ENCODE measurements at regions not wholly inside any gene's neighbourhood (a gene's known extent, or its start where the extent isn't known, plus 50 kb on each side); places are given as distances from the start of the nearest gene placed in this dataset.
"Not testable (repeated sequence)": the region's sequence is repeated elsewhere in the genome, so short reads cannot be mapped to it uniquely, and the experiment has no call there.

DNA sequence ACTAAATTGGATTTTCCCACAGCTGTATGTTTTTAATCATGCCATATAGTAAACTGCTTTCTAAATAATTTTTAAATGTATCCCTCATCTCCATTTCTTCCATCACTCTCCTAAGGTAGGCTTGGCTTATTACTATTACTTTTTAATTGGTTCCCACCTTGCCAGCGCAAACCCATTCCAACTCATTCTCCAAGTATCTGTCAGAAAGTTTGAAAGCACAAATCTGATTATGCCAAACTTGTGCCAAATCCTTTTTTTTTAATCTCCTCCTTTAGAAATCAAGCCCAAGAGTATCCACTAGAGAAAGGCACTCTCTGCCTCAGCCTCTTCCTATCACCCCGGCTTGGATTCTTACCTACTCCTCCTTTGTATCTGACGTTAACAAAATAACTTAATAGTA, 784.5 kb downstream of the TBL1XR1 start:
- DNase-seq = no peak

DNA sequence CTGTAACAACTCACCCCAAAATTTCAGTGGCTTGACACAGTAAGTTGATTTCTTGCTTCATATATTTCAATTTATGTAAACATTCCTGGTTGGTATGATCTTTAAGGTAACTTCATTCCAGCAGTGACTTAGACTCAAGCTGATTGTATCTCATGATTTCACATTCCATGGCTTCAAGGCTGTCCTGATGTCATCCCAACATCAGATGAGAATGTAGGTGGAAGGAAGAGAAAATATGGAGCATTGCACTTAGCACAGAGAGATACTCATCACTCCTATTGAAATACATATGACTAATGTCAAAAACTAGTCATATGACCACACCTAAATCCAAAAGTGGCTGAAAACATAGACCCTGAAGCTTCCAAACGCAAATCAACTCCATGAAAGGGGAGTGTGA, 793.8 kb downstream of the TBL1XR1 start:
- DNase-seq = no peak

DNA sequence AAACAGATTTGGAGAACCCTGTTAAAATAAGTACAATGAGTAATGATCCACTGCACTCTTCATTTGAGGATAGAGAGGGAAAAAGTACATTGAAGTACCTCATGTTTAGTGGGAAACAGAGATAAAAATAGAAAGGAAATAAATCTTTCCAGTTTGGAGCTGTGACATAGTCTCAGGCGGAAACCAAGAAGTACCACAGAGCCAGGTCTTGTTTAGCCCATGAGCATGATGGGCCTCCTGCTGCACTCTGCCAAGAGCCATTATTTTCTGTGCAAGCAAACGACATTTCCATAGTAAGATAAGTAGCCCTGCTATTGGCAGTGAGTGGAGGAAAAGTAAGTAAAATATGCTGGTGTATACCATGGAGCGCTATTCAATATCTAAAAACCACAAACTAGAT, 796.1 kb downstream of the TBL1XR1 start:
- DNase-seq = no peak

DNA sequence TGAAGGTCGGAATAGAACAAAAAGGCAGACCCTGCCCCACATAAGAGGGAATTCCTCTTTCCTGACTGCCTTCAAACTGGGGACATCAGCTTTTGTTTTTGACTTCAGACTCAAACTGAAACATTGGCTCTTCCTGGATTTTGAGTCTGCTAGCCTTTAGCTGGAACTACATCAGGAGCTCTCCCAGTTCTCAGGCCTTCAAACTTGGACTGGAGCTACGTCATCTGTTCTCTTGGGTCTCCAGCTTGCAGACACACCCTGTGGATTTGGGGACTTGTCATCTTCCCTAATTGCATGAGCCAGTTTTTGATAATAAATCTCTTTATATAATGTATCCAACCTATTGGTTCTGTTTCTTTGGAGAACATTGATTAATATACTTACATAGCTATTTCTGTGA, 798.1 kb downstream of the TBL1XR1 start:
- DNase-seq = no peak

- DNase-seq = no peak
These were observed 802.0 kb downstream of the TBL1XR1 start for GRCh38 chr3:176395240-176395639.

- no peak for DNase-seq
These were observed 818.5 kb downstream of the TBL1XR1 start for GRCh38 chr3:176378789-176379188.

- DNase-seq = no peak
These were observed 820.8 kb downstream of the TBL1XR1 start for GRCh38 chr3:176376531-176376930.

- DNase-seq = no peak
These were observed 821.8 kb downstream of the TBL1XR1 start for GRCh38 chr3:176375519-176375918.

DNA sequence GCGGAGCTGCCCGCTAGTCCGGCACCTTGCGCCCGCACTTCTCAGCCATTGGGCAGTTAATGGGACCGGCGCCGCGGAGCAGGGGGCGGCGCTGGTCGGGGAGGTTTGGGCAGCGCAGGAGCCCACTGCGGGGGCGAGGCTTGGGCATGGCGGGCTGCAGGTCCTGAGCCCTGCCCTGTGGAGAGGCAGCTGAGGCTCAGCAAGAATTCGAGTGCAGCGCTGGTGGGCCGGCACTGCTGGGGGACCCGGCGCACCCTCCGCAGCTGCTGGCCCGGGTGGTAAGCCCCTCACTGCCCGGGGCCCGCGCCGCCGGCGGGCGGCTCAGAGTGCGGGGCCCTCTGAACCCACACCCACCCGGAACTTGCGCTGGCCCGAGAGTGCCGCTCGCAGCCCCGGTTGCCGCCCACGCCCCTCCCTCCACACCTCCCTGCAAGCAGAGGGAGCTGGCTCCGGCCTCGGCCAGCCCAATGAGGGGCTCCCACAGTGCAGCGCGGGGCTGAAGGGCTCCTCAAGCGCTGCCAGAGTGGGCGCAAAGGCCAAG, 835.0 kb downstream of the TBL1XR1 start:
- DNase-seq = no peak

DNA sequence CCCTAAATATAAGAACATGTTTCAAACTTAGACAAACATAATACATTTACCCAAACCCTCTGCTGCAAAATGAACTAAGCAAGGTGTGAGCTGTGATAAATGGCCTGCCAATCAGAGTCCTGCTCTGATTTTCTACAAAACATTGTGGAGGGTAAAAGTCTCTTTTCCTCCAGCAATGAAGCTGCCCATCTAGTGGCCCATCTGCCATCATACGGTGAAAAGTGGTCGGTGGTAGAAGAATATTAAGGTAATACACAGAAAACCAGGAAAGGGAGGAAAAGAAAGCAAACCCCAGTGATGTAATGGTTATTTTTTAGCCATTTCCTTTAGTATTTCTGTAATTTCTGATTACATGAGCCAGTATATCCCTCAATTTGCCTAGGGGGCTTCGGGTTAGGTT, 838.1 kb downstream of the TBL1XR1 start:
- no peak for DNase-seq

DNA sequence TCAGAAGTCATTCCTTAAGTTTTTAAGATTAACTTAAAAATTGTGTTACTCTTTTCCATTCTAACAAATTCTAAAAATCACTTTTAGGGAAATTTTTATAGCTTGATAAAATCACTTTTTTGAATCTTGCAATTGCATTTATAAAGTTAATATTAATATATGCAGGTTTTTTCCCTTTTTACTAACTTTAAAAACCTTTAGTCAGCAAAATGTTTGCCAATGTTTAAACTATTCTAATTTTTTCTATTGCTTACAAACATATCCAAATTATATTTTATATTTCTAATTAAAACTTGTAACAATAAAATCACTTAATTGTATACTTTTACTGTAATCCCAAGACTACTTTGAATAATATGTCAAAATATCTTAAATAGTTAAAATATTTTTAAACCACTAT, 839.4 kb downstream of the TBL1XR1 start:
- DNase-seq = no peak

- no peak for DNase-seq
These were observed 842.4 kb downstream of the TBL1XR1 start for GRCh38 chr3:176354843-176355242.

DNA sequence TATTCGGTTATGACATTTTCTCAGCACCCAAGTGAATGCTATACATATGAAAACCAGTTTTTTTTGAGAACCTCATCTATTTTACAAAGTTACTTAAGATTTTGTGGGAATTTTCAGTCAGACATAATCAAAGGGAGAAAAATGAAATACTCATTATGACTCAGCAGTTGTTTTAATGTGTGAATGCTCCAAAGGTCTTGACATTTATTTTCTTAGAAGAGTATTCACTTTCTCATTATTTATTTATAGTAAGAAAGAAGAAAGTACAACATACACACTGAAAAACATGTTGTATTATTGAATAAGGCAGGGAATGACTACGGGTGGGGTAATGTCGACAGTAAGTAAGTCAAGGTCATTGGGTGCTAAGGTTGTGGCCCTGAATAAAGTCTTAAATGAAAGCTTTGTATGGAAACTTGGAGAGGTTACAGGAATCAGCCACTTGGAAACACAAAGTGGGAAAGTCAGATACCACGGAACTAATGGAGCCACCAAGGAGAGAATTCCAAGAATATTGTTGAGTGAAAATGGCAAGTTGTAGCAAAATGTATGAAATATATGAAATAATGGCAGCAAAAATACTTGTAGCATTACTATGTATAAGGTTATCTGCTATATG, 844.5 kb downstream of the TBL1XR1 start:
- no peak for DNase-seq

DNA sequence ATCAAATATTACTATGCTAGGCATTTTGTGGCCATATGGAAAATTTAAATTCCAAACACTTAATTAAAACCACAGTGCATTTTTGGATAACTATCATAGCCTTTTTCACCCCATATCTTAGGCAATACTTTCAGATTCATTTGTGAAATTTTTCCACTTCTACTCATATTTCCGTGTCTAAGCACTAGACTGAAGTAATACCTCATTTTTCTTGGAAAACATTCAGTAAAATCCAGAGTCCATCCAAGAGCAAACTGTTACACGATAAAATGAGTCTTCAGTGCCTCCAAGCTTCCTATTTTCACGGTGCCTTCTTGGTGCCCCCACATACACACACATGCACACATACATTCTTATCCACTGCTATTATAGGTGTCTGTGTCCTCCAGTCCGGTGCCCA, 845.9 kb downstream of the TBL1XR1 start:
- DNase-seq = no peak

- DNase-seq = no peak
These were observed 847.6 kb downstream of the TBL1XR1 start for GRCh38 chr3:176349706-176350105.

GRCh38 chr3:176347424-176348146, 849.7 kb downstream of the TBL1XR1 start:
- no peak for DNase-seq

GRCh38 chr3:176341963-176342362, 855.3 kb downstream of the TBL1XR1 start:
- DNase-seq = no peak

- no peak for DNase-seq
These were observed 868.6 kb downstream of the TBL1XR1 start for GRCh38 chr3:176328666-176329065.

- no peak for DNase-seq
These were observed 869.1 kb downstream of the TBL1XR1 start for GRCh38 chr3:176328198-176328597.

- not testable (repeated sequence) for DNase-seq
These were observed 870.3 kb downstream of the TBL1XR1 start for GRCh38 chr3:176326894-176327490.

GRCh38 chr3:176321532-176321931, 875.8 kb downstream of the TBL1XR1 start:
- not testable (repeated sequence) for DNase-seq

DNA sequence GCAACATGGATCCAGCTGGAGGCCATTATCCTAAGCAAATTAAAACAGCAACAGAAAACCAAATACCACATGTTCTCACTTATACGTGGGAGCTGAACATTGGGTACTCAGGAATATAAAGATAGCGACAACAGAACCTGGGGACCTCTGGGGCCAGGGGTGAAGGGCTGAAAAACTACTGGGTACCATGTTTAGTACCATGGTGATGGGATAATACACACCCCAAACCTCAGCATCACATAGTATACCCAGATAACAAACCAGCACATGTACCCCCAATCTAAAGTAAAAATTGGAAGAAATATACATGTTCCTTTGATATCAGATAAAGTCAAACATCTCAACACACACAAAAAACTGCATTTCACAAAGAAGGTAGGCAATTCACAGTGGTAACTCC, 876.2 kb downstream of the TBL1XR1 start:
- DNase-seq = no peak

DNA sequence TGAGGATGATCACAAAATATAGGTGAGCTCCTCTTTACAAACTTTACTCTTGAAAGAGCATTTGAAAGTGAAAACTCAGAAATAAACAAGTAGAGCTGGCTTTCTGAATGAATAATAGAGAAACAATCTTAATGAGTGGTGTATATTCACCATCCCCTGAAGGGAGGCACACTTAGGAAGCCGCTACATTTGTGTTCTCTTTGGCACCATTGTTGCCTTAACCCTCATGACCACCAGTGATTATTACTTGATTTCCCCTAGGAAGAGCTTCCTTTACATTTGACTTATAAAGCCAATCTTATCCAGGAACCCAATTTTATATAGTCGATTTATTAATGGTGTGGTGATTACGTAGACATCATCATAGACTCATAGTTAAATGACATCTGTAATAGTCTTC, 883.9 kb downstream of the TBL1XR1 start:
- no peak for DNase-seq

GRCh38 chr3:176310641-176311040, 886.6 kb downstream of the TBL1XR1 start:
- no peak for DNase-seq

All from AML-193 (cell line).